GOT3 (cell line): ENCODE measurements at regions not wholly inside any gene's neighbourhood (a gene's known extent, or its start where the extent isn't known, plus 50 kb on each side); places are given as distances from the start of the nearest gene placed in this dataset.

Experiments used
- DNase-seq: peaks from one replicate; lab custom pipeline; 2025; ENCODE audit warnings: mixed read lengths; lab: John Stamatoyannopoulos, UW

DNA sequence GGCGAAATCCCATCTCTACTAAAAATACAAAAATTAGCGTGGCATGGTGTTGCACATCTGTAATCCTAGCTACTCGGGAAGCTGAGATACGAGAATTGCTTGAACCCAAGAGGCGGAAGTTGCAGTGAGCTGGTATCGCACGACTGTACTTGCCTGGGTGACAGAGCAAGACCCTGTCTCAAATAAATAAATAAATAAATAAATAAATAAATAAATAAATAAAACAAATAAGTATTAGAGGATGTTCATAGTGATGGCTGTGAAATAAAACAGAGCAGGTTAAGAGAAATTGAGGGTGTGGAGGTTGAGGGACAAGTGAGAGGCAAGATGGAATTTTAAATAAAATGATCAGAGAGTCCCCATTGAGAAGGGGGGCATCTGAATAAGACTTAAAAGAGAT is 124.7 kb upstream of the DST start:
- DNase-seq: no peak

- DNase-seq: no peak
Observed at GRCh38 chr6:56766806-56767178, 124.1 kb upstream of the DST start.

GRCh38 chr6:56766139-56766805 is 123.6 kb upstream of the DST start:
- no peak for DNase-seq

DNA sequence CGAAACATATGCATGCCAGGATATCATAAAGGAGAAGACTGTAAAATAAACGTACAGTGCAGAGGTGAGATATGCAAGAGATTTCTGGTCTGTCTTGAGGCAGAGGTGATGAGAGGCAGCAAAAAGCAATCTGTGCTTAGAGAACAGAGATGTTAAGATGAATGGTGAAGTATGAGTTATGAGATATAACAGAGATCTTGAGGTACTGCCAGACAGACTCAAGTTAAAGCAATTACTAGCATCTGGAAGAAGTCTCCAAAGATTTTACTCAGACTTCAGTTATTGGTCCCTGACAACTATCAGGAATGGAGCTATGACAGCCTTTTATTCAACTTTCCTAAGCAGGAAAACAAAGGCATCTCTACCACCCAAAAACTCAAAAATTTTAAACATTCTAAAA is 122.8 kb upstream of the DST start:
- no peak for DNase-seq

DNA sequence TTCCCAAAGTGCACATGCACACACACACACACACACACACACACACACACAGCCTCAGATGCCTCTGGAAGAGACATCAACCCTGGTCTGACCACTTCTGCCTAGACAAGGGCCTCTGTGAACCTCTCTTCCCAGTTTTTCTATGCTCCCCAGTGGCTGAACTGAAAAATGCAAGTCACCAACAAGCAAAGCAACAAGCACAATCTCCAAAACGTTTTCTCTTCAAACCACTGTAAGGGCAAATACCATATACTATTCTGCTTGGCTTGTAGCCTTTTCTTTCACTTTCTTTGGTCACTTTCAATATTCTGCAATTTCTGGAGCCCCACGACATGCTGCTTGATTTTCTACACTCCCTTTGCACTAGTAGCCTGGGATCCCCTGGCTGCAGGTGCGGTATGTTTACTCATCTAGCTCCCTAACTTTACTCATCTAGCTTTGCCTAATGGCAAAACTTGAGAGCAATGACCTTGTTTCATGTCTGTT is 121.4 kb upstream of the DST start:
- no peak for DNase-seq

- no peak for DNase-seq
Observed at GRCh38 chr6:56761651-56762050, 119.0 kb upstream of the DST start.

GRCh38 chr6:56760842-56761241 is 118.2 kb upstream of the DST start:
- no peak for DNase-seq

DNA sequence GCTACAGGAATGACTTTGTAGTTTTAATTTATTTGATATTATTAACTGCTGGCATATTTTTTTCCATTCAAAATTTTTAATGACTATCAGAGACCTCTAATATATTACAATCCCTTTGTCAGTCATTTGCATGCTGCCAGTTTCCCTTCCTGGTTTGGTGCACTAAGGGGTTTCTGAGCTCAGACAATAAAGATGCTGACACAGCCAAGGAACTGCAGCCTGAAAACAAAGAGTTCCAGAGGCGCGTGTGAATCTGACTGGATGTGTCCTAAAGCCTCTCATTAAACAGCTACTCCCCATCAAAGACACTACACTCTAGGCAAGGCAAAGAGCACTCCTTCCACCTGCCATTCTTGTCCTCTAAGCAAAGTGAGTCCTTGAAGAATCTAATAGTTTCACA is 116.8 kb upstream of the DST start:
- no peak for DNase-seq

DNA sequence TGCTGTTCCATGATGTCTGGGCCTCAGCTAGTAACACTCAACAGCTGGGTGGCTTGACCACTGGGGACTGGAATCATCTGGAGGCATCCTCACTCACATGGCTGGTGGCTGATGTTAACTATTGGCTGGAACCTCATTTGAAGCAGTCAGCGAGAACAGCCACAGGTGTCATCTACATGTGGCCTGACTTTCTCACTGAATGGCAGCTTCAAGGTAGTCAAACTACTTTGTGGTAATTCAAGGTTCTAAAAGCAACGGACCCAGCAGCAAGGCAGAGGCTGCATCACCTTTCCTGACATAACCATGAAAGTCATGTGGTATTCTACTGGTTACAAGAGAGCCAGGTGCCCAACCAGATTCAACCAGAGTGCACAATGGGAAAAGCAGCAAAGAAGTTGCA is 115.9 kb upstream of the DST start:
- no peak for DNase-seq

- DNase-seq: no peak
Observed at GRCh38 chr6:56758120-56758519, 115.4 kb upstream of the DST start.

DNA sequence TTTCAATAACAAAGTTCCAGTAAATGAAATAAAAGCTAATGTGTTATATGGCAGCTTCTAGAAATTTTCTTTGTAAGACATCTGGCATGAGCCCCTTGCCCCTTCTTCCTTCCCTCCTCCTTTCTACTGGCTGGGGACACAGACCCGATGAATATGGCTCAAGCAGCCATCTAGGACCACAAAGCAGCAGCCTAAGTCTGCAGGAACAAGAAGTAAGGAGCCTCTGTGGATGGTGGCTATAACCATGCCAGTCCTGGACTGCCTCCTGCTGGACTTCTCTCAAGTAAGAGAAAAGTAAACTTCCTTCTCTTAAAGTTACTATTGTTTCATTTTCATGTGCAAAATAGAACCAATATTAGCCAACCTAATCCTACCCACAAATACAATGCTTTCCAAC is 114.9 kb upstream of the DST start:
- DNase-seq: no peak

DNA sequence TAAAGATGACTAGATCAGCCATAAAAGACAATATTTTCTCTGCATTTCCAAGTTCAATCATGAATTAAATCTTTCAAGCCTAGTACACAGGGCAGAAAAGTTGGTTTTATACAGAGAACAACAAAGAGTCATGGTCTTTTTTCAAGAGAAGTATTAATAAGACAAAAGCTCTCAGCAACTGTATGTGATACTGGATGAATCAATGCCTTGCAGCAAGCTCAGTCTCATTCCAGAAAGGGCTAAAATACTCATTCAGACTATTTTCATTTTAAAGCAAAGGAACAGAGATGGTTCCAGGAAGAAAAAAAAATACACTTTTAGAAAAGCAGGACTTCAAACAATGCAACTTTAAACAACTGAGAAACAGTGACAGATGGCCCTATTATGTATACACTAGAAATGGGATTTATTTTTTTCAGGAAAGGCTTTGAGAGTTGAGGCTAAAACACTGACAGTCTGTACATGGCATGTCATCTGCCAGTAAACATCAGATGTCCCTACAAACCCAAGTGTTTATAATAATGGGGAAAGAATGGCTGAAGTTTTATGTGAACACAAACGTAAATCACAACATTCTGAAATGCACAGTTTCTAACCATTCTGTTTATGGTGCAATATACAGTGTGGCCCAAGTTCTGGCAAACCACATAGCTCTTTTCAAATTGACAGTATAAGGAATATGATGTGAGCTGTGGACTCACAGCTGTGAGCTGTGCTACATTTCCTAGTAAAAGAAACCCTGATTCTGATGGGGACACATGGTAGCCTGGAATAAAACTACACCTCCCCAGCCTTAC is 114.3 kb upstream of the DST start:
- no peak for DNase-seq

DNA sequence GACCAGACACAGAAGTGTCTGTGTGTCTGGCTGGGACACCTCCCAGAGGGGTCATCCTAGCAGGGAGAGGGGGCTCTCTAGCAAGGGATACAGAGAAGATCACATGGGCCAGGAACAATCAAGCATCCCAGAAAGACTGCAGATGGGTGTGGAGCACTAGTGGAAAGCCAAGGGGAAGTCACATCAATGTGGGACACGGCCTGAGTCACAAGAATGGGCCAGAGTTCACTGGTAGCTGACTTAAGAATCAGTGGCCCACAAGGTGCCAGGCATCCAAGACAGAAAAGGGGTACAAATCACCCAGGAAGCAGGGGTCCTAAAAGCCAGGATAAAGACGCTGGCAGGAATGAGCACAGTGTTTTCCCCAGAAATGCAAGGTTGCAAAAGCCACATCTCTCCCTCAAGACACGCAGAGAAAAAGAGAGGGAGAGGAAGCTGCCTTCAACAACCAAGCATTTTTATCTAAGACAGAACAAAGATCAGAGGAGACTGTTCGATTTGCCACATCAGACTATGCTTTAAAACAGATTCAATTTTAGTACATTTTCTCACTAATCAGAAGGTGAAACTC is 113.6 kb upstream of the DST start:
- no peak for DNase-seq

DNA sequence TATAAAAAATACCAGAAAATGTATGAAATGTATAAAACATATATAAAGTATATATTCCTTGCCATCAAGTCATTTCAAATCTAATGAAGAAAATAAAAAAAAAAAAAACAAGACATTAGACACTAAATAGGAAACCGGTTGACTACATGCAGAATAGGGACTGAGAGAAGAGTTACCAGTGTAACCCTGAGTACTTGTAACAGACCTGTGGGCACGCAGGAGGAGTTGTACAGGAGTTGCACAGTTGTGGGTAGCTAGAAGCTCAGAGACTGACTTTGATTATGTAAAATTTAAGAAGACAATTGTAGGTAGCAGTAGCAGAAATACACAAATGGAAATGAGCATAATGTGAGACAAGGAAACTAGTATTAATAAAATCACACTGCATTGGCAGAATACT is 112.4 kb upstream of the DST start:
- no peak for DNase-seq

DNA sequence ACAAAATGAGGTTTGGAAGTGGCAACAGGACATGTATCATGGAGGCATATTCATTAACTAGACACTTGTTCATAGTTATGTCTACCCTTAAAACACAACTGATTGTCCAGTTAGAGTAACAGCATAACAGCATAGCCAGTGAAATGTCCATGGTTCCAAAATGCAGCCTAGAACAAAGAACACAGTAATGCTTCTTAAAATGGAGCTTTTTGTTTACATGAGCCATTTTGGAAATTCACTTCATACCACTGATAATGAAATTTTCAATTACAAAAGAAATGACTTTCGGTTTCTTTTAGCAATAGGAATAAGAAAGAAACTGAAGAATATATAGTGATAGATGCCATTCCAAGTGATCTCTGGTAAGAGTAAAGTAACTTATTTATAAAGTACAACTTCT is 111.1 kb upstream of the DST start:
- DNase-seq: no peak

DNA sequence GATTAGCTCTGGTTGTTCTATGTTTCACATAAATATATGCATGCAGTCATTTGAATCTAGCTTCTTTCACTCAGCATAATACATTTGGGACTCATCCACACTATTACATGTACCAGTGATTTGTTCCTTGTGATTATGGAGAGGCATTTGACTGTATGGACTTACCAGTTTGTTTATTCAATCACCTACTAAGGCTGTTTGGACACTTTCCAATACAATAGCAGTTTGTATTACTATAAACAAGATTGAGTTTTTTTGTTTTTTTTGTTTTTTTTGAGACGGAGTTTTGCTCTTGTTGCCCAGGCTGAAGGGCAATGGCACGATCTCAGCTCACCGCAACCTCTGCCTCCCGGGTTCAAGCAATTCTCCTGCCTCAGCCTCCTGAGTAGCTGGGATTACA is 109.8 kb upstream of the DST start:
- DNase-seq: no peak

- no peak for DNase-seq
Observed at GRCh38 chr6:56752009-56752408, 109.3 kb upstream of the DST start.

- DNase-seq: no peak
Observed at GRCh38 chr6:56751604-56752003, 108.9 kb upstream of the DST start.

DNA sequence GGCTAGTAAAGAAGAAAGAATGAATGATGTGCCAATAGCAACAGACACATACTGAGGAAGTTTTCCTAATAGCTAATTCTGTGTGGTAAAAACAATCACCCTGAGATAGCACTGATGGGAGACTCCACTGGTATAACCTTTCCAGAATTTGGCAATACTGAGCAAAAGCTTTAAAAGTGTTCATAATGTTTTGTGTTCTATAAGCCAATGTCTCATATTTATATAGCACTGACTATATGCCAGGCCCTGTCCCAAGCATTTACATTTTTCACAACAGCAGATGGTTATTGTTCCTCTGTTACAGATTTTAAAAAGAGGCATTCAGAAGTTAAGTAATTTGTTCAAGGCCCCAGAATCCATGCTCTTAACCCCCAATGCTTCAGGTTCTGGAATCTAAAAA is 108.0 kb upstream of the DST start:
- no peak for DNase-seq

- no peak for DNase-seq
Observed at GRCh38 chr6:56749632-56750151, 107.0 kb upstream of the DST start.

- no peak for DNase-seq
Observed at GRCh38 chr6:56746767-56747504, 104.2 kb upstream of the DST start.

DNA sequence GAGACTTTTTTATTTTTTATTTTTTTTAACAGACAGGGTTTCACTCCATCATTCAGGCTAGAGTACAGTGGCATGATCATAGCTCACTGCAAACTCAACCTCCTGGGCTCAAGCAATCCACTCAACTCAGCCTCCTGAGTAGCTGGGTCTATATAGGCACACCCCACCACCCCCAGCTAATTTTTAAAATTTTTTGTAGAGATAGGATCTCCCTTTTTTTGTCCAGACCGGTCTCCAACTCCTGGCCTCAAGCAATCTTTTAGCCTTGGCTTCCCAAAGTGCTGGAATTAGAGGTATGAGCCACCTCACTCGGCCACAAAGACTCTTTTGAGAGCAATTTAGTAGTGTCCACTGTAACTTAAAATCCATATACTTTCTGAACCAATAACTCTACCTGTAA is 103.3 kb upstream of the DST start:
- no peak for DNase-seq
